K562 (cell line): ENCODE measurements at regions not wholly inside any gene's neighbourhood (a gene's known extent, or its start where the extent isn't known, plus 50 kb on each side); places are given as distances from the start of the nearest gene placed in this dataset.

ENCODE experiments used
- ATAC-seq: fragments of 200-7000 bp; cut with Tn5 transposase; 3 replicates; pipeline ENCODE4 v1.9.1; 2020; ENCODE audit warnings: moderate library complexity
- BruUV-seq: library from RNA; stranded (reverse); fragments of 400-500 nt; replicated peaks from 2 replicates; lab custom pipeline; 2021; lab: Mats Ljungman, UMichigan
- CTCF ChIA-PET: fragments of 300-600 bp; formaldehyde crosslinking; extraction: SDS; loops from one replicate; lab custom pipeline; 2021; ENCODE audit warnings: low intra/inter-chr PET ratio; lab: Yijun Ruan, JAX
- POLR2A ChIA-PET: fragments of 300-600, 350-650 bp; sonication (Branson Sonifier 250); formaldehyde crosslinking; extraction: SDS; loops from one replicate; lab custom pipeline; 2021; ENCODE audit warnings: antibody characterized with exemption, inconsistent platforms; lab: Yijun Ruan, JAX
- DNase-seq, 4 experiments: peaks; one replicate each; pipeline versions ENCODE4 v3.0.0 to v3.0.0-alpha.2; 2011 to 2018; ENCODE audit warnings: low spot score in 3 of 4, mixed read lengths in 3 of 4; ENCODE audit errors: extremely low read depth in 1 of 4
- FAIRE-seq: peaks from 2 replicates; lab custom pipeline; 2011; peaks lifted over from hg19 to GRCh38; lab: Jason Lieb, UNC
- H2AFZ ChIP-seq: 2 replicates; pipeline ENCODE4 v1.6.0; 2011; ENCODE audit warnings: low read depth, low read length, control low read depth, inconsistent platforms
- H3K27ac ChIP-seq: fragments of 200-600 bp; 3 replicates; pipeline ENCODE4 v1.8.0; 2011; ENCODE audit warnings: low read depth, mild to moderate bottlenecking, control low read depth, inconsistent platforms, low read length, moderate library complexity, mixed read lengths; ENCODE audit errors: extremely low read depth
- H3K27me3 ChIP-seq, 2 experiments: fragments of 300-600 bp in 1 of 2; 2 replicates in 1 of 2; 3 replicates in 1 of 2; pipeline versions ENCODE4 v1.6.0 to v1.8.0; 2011; ENCODE audit warnings: inconsistent platforms in 2 of 2, low read length in 2 of 2, mild to moderate bottlenecking in 1 of 2, mixed read lengths in 1 of 2, moderate library complexity in 1 of 2; ENCODE audit not compliant: control insufficient read depth in 2 of 2, insufficient read depth in 2 of 2
- H3K36me3 ChIP-seq: fragments of 300-600 bp; 3 replicates; pipeline ENCODE4 v1.8.0; 2011; ENCODE audit warnings: mild to moderate bottlenecking, low read length, inconsistent platforms; ENCODE audit not compliant: control insufficient read depth, insufficient read depth
- H3K4me1 ChIP-seq, 2 experiments: fragments of 200-600 bp in 1 of 2; replicated peaks in 1 of 2; 2 replicates in 1 of 2; 3 replicates in 1 of 2; pipeline versions ENCODE4 v1.5.1 to v1.8.0; 2011; ENCODE audit warnings: inconsistent platforms in 2 of 2, low read length in 2 of 2, mild to moderate bottlenecking in 1 of 2, mixed read lengths in 1 of 2, moderate library complexity in 1 of 2; ENCODE audit not compliant: control insufficient read depth in 2 of 2, insufficient read depth in 2 of 2
- H3K4me2 ChIP-seq: 2 replicates; pipeline ENCODE4 v1.6.1; 2011; ENCODE audit warnings: low read length, control low read depth, inconsistent platforms, mixed read lengths; ENCODE audit not compliant: insufficient read depth
- H3K4me3 ChIP-seq: fragments of 200-600 bp; sonication (generic), shearing (Covaris generic); 2 replicates; pipeline ENCODE4 v1.5.1; 2016; ENCODE audit warnings: control low read depth, inconsistent platforms
- H3K79me2 ChIP-seq: fragments of 200-600 bp; 3 replicates; pipeline ENCODE4 v1.8.0; 2011; ENCODE audit warnings: low read length, inconsistent platforms; ENCODE audit not compliant: control insufficient read depth, insufficient read depth
- H3K9ac ChIP-seq, 2 experiments: 2 replicates each; pipeline versions ENCODE4 v1.6.0 to v1.6.1; 2011; ENCODE audit warnings: low read depth in 2 of 2, low read length in 2 of 2, control low read depth in 1 of 2, inconsistent platforms in 1 of 2, mild to moderate bottlenecking in 1 of 2, mixed read lengths in 1 of 2; ENCODE audit not compliant: insufficient read depth in 1 of 2
- H3K9me1 ChIP-seq: one replicate; pipeline ENCODE4 v1.6.0; 2011; ENCODE audit warnings: inconsistent platforms, mild to moderate bottlenecking, low read length, moderate library complexity; ENCODE audit not compliant: control insufficient read depth, insufficient read depth
- H3K9me3 ChIP-seq: replicated peaks from 2 replicates; pipeline ENCODE4 v1.5.1; 2011; ENCODE audit warnings: low read depth, low read length, inconsistent platforms; ENCODE audit not compliant: control insufficient read depth, insufficient read depth
- H4K20me1 ChIP-seq: replicated peaks from 2 replicates; pipeline ENCODE4 v1.6.1; 2011; ENCODE audit warnings: low read length, inconsistent platforms, mixed read lengths; ENCODE audit not compliant: control insufficient read depth, insufficient read depth
- CBX2 ChIP-seq: fragments of 200-600 bp; sonication (generic); IDR thresholded peaks from one replicate; pipeline ENCODE4 v1.6.1; 2012; ENCODE audit warnings: mild to moderate bottlenecking, low read length, inconsistent platforms; ENCODE audit not compliant: insufficient read depth, poor library complexity, severe bottlenecking
- E2F4 ChIP-seq: sonication (generic); formaldehyde crosslinking; IDR thresholded peaks from 2 replicates; pipeline ENCODE4 v1.8.0; 2022; ENCODE audit warnings: mild to moderate bottlenecking, low read depth, missing genetic modification reagents
- MITF ChIP-seq: IDR thresholded peaks from 2 replicates; pipeline ENCODE4 v1.6.1; 2014; ENCODE audit warnings: antibody characterized with exemption
- NBN ChIP-seq: fragments of 450-650 bp; IDR thresholded peaks from 2 replicates; pipeline ENCODE4 v1.6.1; 2016; ENCODE audit warnings: low read depth, mild to moderate bottlenecking
- NFYB ChIP-seq: IDR thresholded peaks from 2 replicates; pipeline ENCODE4 v1.6.1; 2011; ENCODE audit warnings: mild to moderate bottlenecking, moderate library complexity; ENCODE audit not compliant: insufficient read length; ENCODE audit errors: extremely low read depth
- POLR2AphosphoS5 ChIP-seq: IDR thresholded peaks from 2 replicates; pipeline ENCODE4 v1.6.1; 2011; ENCODE audit warnings: mild to moderate bottlenecking, low read depth, low read length, moderate library complexity; ENCODE audit not compliant: control insufficient read depth, insufficient read depth
- SMAD1 ChIP-seq: fragments of 150-350 bp; IDR thresholded peaks from 2 replicates; pipeline ENCODE4 v1.6.1; 2014; ENCODE audit warnings: low read length, low read depth; ENCODE audit not compliant: partially characterized antibody
- ZBED1 ChIP-seq: IDR thresholded peaks from 2 replicates; pipeline ENCODE4 v1.6.1; 2014
- ZKSCAN3 ChIP-seq: fragments of 250-450 bp; sonication (Bioruptor Pico); IDR thresholded peaks from 2 replicates; pipeline ENCODE4 v1.4.0; 2020
- ZNF830 ChIP-seq: fragments of 250-450 bp; sonication (Bioruptor Pico); IDR thresholded peaks from 2 replicates; pipeline ENCODE4 v1.5.0; 2021; ENCODE audit warnings: mild to moderate bottlenecking
- ZZZ3 ChIP-seq: fragments of 450-650 bp; IDR thresholded peaks from 2 replicates; pipeline ENCODE4 v1.6.1; 2016; ENCODE audit warnings: antibody characterized with exemption, mild to moderate bottlenecking, moderate library complexity
- WGBS: fragments of 100-300 bp; shearing (Covaris generic); methylation state at CpG from one replicate; pipeline ENCODE4 v1.1.6; 2016; ENCODE audit warnings: low coverage, mixed read lengths; ENCODE audit not compliant: insufficient coverage; ENCODE audit errors: missing lambda C conversion rate; 5-methylcytosine and 5-hydroxymethylcytosine counted together
- in situ Hi-C: fragments of 300-500 bp; cut with MboI; formaldehyde crosslinking; loops from 4 replicates; pipeline ENCODE4 v1.15.0; 2018; ENCODE audit warnings: inconsistent platforms, mixed read lengths
- intact Hi-C: fragments of 100-400 bp; cut with micrococcal nuclease; formaldehyde crosslinking; loops from 2 replicates; pipeline ENCODE4 v1.14.2; 2022

GRCh38 chrX:128961290-128961689, 562.0 kb downstream of the SMARCA1 start:
- BruUV-seq: no TSS peak
- CTCF ChIA-PET: no interaction called here
- DNase-seq: no peak

More at GRCh38 chrX:128961290-128961689, 562.0 kb downstream of the SMARCA1 start:
- intact Hi-C loops: no loop called here
- FAIRE-seq (no peak), ATAC-seq (no peak)
- WGBS: 0% methylated on average over 1 of the region's 1 CpG
- H3K9me3 ChIP-seq: no peaks in the 10 kb centered on the region
- H2AFZ ChIP-seq: no peak overlapping the region
- TF ChIP-seq POLR2AphosphoS5: no peak
- no peak for TF ChIP-seq E2F4
- no peak for TF ChIP-seq MITF
- TF ChIP-seq NBN: no peak
- TF ChIP-seq ZBED1: no peak
- no peak for TF ChIP-seq ZZZ3
- TF ChIP-seq ZNF830: no peak
- TF ChIP-seq SMAD1: no peak
- TF ChIP-seq NFYB: no peak
- TF ChIP-seq CBX2: no peak
- TF ChIP-seq ZKSCAN3 (CRISPR knock-in tag): no peak
- no peak overlapping the region for H3K9ac ChIP-seq
- H3K27ac ChIP-seq: no peak overlapping the region
- H3K27me3 ChIP-seq: no peaks in the 10 kb centered on the region
- in situ Hi-C loops: no loop called here
- no peak overlapping the region for H3K4me2 ChIP-seq
- H4K20me1 ChIP-seq: no peaks in the 10 kb centered on the region
- H3K79me2 ChIP-seq: no peaks in the 10 kb centered on the region
- H3K4me1 ChIP-seq: no peaks in the 10 kb centered on the region
- no peaks in the 10 kb centered on the region for H3K9me1 ChIP-seq
- POLR2A ChIA-PET: no interaction called here
- no peaks in the 10 kb centered on the region for H3K36me3 ChIP-seq
- no peak overlapping the region for H3K4me3 ChIP-seq
